Naive thymus-derived CD8-positive, alpha-beta T cell (primary cell): ENCODE measurements at regions not wholly inside any gene's neighbourhood (a gene's known extent, or its start where the extent isn't known, plus 50 kb on each side); places are given as distances from the start of the nearest gene placed in this dataset.

Source experiments
- ATAC-seq, 2 donors: fragments of 150-1000 bp; cut with Tn5 transposase in 1 of 2; sonication (Bioruptor Pico), chemical (Tn5 transposase) in 1 of 2; 1 replicate in 1 of 2; 2 replicates in 1 of 2; pipeline ENCODE4 v1.10.0; 2021; ENCODE audit warnings: mild to moderate bottlenecking in 2 of 2, moderate library complexity in 2 of 2
- POLR2A ChIA-PET: fragments of 350-600 bp; sonication (Branson Sonifier 250); formaldehyde crosslinking; loops from one replicate; lab custom pipeline; 2021; ENCODE audit warnings: antibody characterized with exemption; lab: Charles Lee
- DNase-seq, 10 donors: peaks; one replicate each; pipeline versions ENCODE4 v3.0.0 to v3.0.0-alpha.2; 2020 to 2022
- H3K27ac Mint-ChIP-seq, 10 donors: one replicate each; pipeline ENCODE4 v1.8.0; 2020 to 2022; ENCODE audit warnings: mild to moderate bottlenecking in 10 of 10, mixed read lengths in 10 of 10, moderate library complexity in 4 of 10, inconsistent platforms in 1 of 10
- H3K27me3 Mint-ChIP-seq, 5 donors: one replicate each; pipeline ENCODE4 v1.8.0; 2021 to 2022; ENCODE audit warnings: mixed read lengths in 5 of 5
- H3K36me3 Mint-ChIP-seq, 3 donors: one replicate each; pipeline ENCODE4 v1.8.0; 2020 to 2022; ENCODE audit warnings: mixed read lengths in 3 of 3, mild to moderate bottlenecking in 2 of 3, inconsistent platforms in 1 of 3
- H3K4me1 Mint-ChIP-seq, 4 donors: one replicate each; pipeline ENCODE4 v1.8.0; 2021 to 2022; ENCODE audit warnings: mixed read lengths in 4 of 4
- H3K4me3 Mint-ChIP-seq, 10 donors: one replicate each; pipeline ENCODE4 v1.8.0; 2020 to 2022; ENCODE audit warnings: mild to moderate bottlenecking in 10 of 10, mixed read lengths in 10 of 10, moderate library complexity in 6 of 10, inconsistent platforms in 1 of 10
- H3K9me3 Mint-ChIP-seq, 9 donors: one replicate each; pipeline ENCODE4 v1.8.0; 2020 to 2022; ENCODE audit warnings: mixed read lengths in 9 of 9, mild to moderate bottlenecking in 3 of 9, inconsistent platforms in 1 of 9, moderate library complexity in 1 of 9

- H3K27ac Mint-ChIP-seq = no peak overlapping the region
- no peak for DNase-seq
- H3K4me1 Mint-ChIP-seq = no peaks in the 10 kb centered on the region
- H3K4me3 Mint-ChIP-seq = no peak overlapping the region
- no peaks in the 10 kb centered on the region for H3K36me3 Mint-ChIP-seq
- peaks cover 0 to 9% (median 4%) of the 10 kb centered on the region in 9 donors for H3K9me3 Mint-ChIP-seq
- POLR2A ChIA-PET = no interaction called here
- no peak for ATAC-seq
- no peaks in the 10 kb centered on the region for H3K27me3 Mint-ChIP-seq
Observed at GRCh38 chr4:31141095-31141831, 421.1 kb downstream of the PCDH7 start.

GRCh38 chr4:31141832-31142142 is 421.6 kb downstream of the PCDH7 start:
- no peak overlapping the region for H3K27ac Mint-ChIP-seq
- DNase-seq (no peak), ATAC-seq (no peak)
- no peaks in the 10 kb centered on the region for H3K27me3 Mint-ChIP-seq
- POLR2A ChIA-PET = no interaction called here
- H3K4me1 Mint-ChIP-seq = no peaks in the 10 kb centered on the region
- no peak overlapping the region for H3K4me3 Mint-ChIP-seq
- no peaks in the 10 kb centered on the region for H3K36me3 Mint-ChIP-seq
- peaks cover 0 to 9% (median 4%) of the 10 kb centered on the region in 9 donors for H3K9me3 Mint-ChIP-seq

- H3K4me1 Mint-ChIP-seq = no peaks in the 10 kb centered on the region
- DNase-seq (no peak), ATAC-seq (no peak)
- peaks cover 0 to 10% (median 6%) of the 10 kb centered on the region in 9 donors for H3K9me3 Mint-ChIP-seq
- H3K4me3 Mint-ChIP-seq = no peak overlapping the region
- POLR2A ChIA-PET = no interaction called here
- H3K27me3 Mint-ChIP-seq = no peaks in the 10 kb centered on the region
- no peak overlapping the region for H3K27ac Mint-ChIP-seq
- no peaks in the 10 kb centered on the region for H3K36me3 Mint-ChIP-seq
Observed at GRCh38 chr4:31146366-31146765, 426.2 kb downstream of the PCDH7 start.

- no peak overlapping the region for H3K27ac Mint-ChIP-seq
- no peaks in the 10 kb centered on the region for H3K27me3 Mint-ChIP-seq
- H3K4me3 Mint-ChIP-seq = no peak overlapping the region
- POLR2A ChIA-PET = no interaction called here
- no peaks in the 10 kb centered on the region for H3K4me1 Mint-ChIP-seq
- DNase-seq (no peak), ATAC-seq (no peak)
- H3K36me3 Mint-ChIP-seq = no peaks in the 10 kb centered on the region
- peaks cover 0 to 12% (median 6%) of the 10 kb centered on the region in 9 donors for H3K9me3 Mint-ChIP-seq
Observed at GRCh38 chr4:31148990-31149389, 428.8 kb downstream of the PCDH7 start.

GRCh38 chr4:31156221-31156620 is 436.1 kb downstream of the PCDH7 start:
- no peaks in the 10 kb centered on the region for H3K27me3 Mint-ChIP-seq
- no peak for DNase-seq
- H3K4me1 Mint-ChIP-seq = no peaks in the 10 kb centered on the region
- no peak overlapping the region for H3K4me3 Mint-ChIP-seq
- H3K36me3 Mint-ChIP-seq = no peaks in the 10 kb centered on the region
- POLR2A ChIA-PET = no interaction called here
- H3K9me3 Mint-ChIP-seq = peaks cover 0 to 11% (median 5%) of the 10 kb centered on the region in 9 donors
- H3K27ac Mint-ChIP-seq = no peak overlapping the region
- ATAC-seq = no peak

- POLR2A ChIA-PET = no interaction called here
- DNase-seq = no peak
- H3K27ac Mint-ChIP-seq = no peak overlapping the region
- no peaks in the 10 kb centered on the region for H3K27me3 Mint-ChIP-seq
- no peaks in the 10 kb centered on the region for H3K36me3 Mint-ChIP-seq
- peaks cover 0 to 6% (median 2%) of the 10 kb centered on the region in 9 donors for H3K9me3 Mint-ChIP-seq
- no peak overlapping the region for H3K4me3 Mint-ChIP-seq
- H3K4me1 Mint-ChIP-seq = no peaks in the 10 kb centered on the region
- ATAC-seq = no peak
Observed at GRCh38 chr4:31160146-31160545, 440.0 kb downstream of the PCDH7 start.

- POLR2A ChIA-PET = no interaction called here
- DNase-seq (no peak), ATAC-seq (no peak)
- Mint-ChIP-seq H3K27me3 (no peaks in the 10 kb centered on the region), H3K9me3 (peaks cover 0 to 13% (median 4%) of the 10 kb centered on the region in 9 donors), H3K36me3 (no peaks in the 10 kb centered on the region), H3K4me3 (no peak overlapping the region), H3K4me1 (no peaks in the 10 kb centered on the region), H3K27ac (no peak overlapping the region)
Observed at GRCh38 chr4:31169846-31170245, 449.7 kb downstream of the PCDH7 start.

- peaks cover 0 to 9% (median 5%) of the 10 kb centered on the region in 9 donors for H3K9me3 Mint-ChIP-seq
- POLR2A ChIA-PET = no interaction called here
- no peaks in the 10 kb centered on the region for H3K27me3 Mint-ChIP-seq
- H3K4me3 Mint-ChIP-seq = no peak overlapping the region
- no peak overlapping the region for H3K27ac Mint-ChIP-seq
- H3K4me1 Mint-ChIP-seq = no peaks in the 10 kb centered on the region
- no peak for DNase-seq
- no peaks in the 10 kb centered on the region for H3K36me3 Mint-ChIP-seq
- no peak for ATAC-seq
Observed at GRCh38 chr4:31171362-31171761, 451.2 kb downstream of the PCDH7 start.

- Mint-ChIP-seq H3K9me3 (peaks cover 0 to 7% (median 2%) of the 10 kb centered on the region in 9 donors), H3K4me3 (no peak overlapping the region), H3K27me3 (no peaks in the 10 kb centered on the region), H3K36me3 (no peaks in the 10 kb centered on the region), H3K27ac (no peak overlapping the region), H3K4me1 (no peaks in the 10 kb centered on the region)
- POLR2A ChIA-PET = no interaction called here
- no peak for DNase-seq
- no peak for ATAC-seq
Observed at GRCh38 chr4:31175242-31175910, 455.2 kb downstream of the PCDH7 start.

GRCh38 chr4:31183256-31183655 is 463.1 kb downstream of the PCDH7 start:
- H3K4me1 Mint-ChIP-seq = no peaks in the 10 kb centered on the region
- ATAC-seq (no peak), DNase-seq (no peak)
- H3K27me3 Mint-ChIP-seq = no peaks in the 10 kb centered on the region
- POLR2A ChIA-PET = no interaction called here
- peaks cover 0 to 14% (median 7%) of the 10 kb centered on the region in 9 donors for H3K9me3 Mint-ChIP-seq
- H3K4me3 Mint-ChIP-seq = no peak overlapping the region
- H3K27ac Mint-ChIP-seq = no peak overlapping the region
- H3K36me3 Mint-ChIP-seq = peaks cover 0 to 4% (median 0%) of the 10 kb centered on the region in 3 donors

GRCh38 chr4:31185014-31185585 is 464.9 kb downstream of the PCDH7 start:
- DNase-seq = no peak
- no peak overlapping the region for H3K27ac Mint-ChIP-seq

GRCh38 chr4:31187979-31188378 is 467.8 kb downstream of the PCDH7 start:
- POLR2A ChIA-PET = no interaction called here
- Mint-ChIP-seq H3K9me3 (peaks cover 0 to 12% (median 6%) of the 10 kb centered on the region in 9 donors), H3K4me3 (no peak overlapping the region), H3K27ac (no peak overlapping the region), H3K36me3 (peaks cover 0 to 3% (median 0%) of the 10 kb centered on the region in 3 donors), H3K4me1 (no peaks in the 10 kb centered on the region), H3K27me3 (no peaks in the 10 kb centered on the region)
- ATAC-seq (no peak), DNase-seq (no peak)

More at GRCh38 chr4:31185014-31185585, 464.9 kb downstream of the PCDH7 start:
- no peaks in the 10 kb centered on the region for H3K4me1 Mint-ChIP-seq
- H3K36me3 Mint-ChIP-seq = peaks cover 0 to 4% (median 0%) of the 10 kb centered on the region in 3 donors
- no peak overlapping the region for H3K4me3 Mint-ChIP-seq
- POLR2A ChIA-PET = no interaction called here
- no peak for ATAC-seq
- H3K9me3 Mint-ChIP-seq = peaks cover 0 to 14% (median 7%) of the 10 kb centered on the region in 9 donors
- no peaks in the 10 kb centered on the region for H3K27me3 Mint-ChIP-seq

- DNase-seq (no peak), ATAC-seq (no peak)
- POLR2A ChIA-PET = no interaction called here
- H3K27ac Mint-ChIP-seq = no peak overlapping the region
- no peak overlapping the region for H3K4me3 Mint-ChIP-seq
- H3K36me3 Mint-ChIP-seq = no peaks in the 10 kb centered on the region
- no peaks in the 10 kb centered on the region for H3K4me1 Mint-ChIP-seq
- H3K27me3 Mint-ChIP-seq = no peaks in the 10 kb centered on the region
- H3K9me3 Mint-ChIP-seq = peaks cover 0 to 16% (median 3%) of the 10 kb centered on the region in 9 donors
Observed at GRCh38 chr4:31189938-31190337, 469.8 kb downstream of the PCDH7 start.
